HG03342 (cell line): ENCODE measurements at regions not wholly inside any gene's neighbourhood (a gene's known extent, or its start where the extent isn't known, plus 50 kb on each side); places are given as distances from the start of the nearest gene placed in this dataset.

ENCODE experiments used
- ATAC-seq: cut with Tn5 transposase; IDR thresholded peaks from one replicate; pipeline ENCODE4 v1.9.1; 2021; ENCODE audit warnings: mild to moderate bottlenecking, moderate library complexity; ENCODE audit not compliant: unreplicated experiment

- ATAC-seq = no peak
Measured at GRCh38 chr12:94760786-94761185, 110.4 kb upstream of the TMCC3 start.

GRCh38 chr12:94756789-94757188, 106.4 kb upstream of the TMCC3 start:
- no peak for ATAC-seq

GRCh38 chr12:94755598-94755997, 105.2 kb upstream of the TMCC3 start:
- ATAC-seq = no peak

- ATAC-seq = no peak
Measured at GRCh38 chr12:94754653-94755052, 104.3 kb upstream of the TMCC3 start.

GRCh38 chr12:94753036-94753679, 102.8 kb upstream of the TMCC3 start:
- no peak for ATAC-seq

GRCh38 chr12:94750864-94751263, 100.5 kb upstream of the TMCC3 start:
- no peak for ATAC-seq

- ATAC-seq = no peak
Measured at GRCh38 chr12:94749890-94750289, 99.5 kb upstream of the TMCC3 start.

- ATAC-seq = no peak
Measured at GRCh38 chr12:94749455-94749854, 99.1 kb upstream of the TMCC3 start.

GRCh38 chr12:94748726-94749421, 98.5 kb upstream of the TMCC3 start:
- ATAC-seq = no peak

- no peak for ATAC-seq
Measured at GRCh38 chr12:94745562-94745961, 95.2 kb upstream of the TMCC3 start.

GRCh38 chr12:94743174-94743573, 92.8 kb upstream of the TMCC3 start:
- ATAC-seq = no peak

GRCh38 chr12:94740601-94741362, 90.4 kb upstream of the TMCC3 start:
- no peak for ATAC-seq

- ATAC-seq = no peak
Measured at GRCh38 chr12:94736820-94737219, 86.5 kb upstream of the TMCC3 start.

- no peak for ATAC-seq
Measured at GRCh38 chr12:94736004-94736403, 85.6 kb upstream of the TMCC3 start.

GRCh38 chr12:94733727-94734126, 83.4 kb upstream of the TMCC3 start:
- ATAC-seq = no peak

GRCh38 chr12:94732367-94732990, 82.1 kb upstream of the TMCC3 start:
- no peak for ATAC-seq

- no peak for ATAC-seq
Measured at GRCh38 chr12:94731733-94732360, 81.5 kb upstream of the TMCC3 start.

- no peak for ATAC-seq
Measured at GRCh38 chr12:94730847-94731246, 80.5 kb upstream of the TMCC3 start.

- ATAC-seq = no peak
Measured at GRCh38 chr12:94726236-94726835, 76.0 kb upstream of the TMCC3 start.

- no peak for ATAC-seq
Measured at GRCh38 chr12:94725375-94726168, 75.2 kb upstream of the TMCC3 start.
